ENCODE measurements at regions not wholly inside any gene's neighbourhood (a gene's known extent, or its start where the extent isn't known, plus 50 kb on each side); places are given as distances from the start of the nearest gene placed in this dataset.
A peak's percentile ranks its signal among the peaks of the same experiment; 100 is the strongest.

DNA sequence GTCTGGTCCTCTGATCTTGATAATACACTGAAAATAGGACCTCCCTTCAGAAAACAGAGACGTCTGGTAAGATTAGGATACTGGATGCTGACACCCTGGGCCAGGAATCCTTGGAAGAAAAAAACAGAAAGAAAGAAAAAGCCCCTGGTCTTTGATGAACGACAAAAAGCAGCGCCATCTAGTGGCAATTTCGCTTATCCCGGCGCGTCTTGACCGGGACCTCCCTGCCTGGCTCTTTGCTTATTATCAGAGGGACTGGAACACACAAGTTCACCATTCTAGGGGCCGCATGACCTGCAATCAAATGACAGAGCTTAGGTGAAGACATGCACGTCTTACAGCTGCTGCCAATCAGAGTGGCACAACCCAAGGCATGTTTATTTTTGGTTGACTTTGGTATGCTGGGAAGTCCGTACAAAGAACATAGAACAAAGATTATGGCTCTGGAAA is 114.9 kb upstream of the NFIB start:
- H3K4me3 Mint-ChIP-seq, result no peak overlapping the region
- H3K9me3 Mint-ChIP-seq, result no peaks in the 10 kb centered on the region
- no peaks in the 10 kb centered on the region for H3K36me3 Mint-ChIP-seq (ENCODE audit: low read depth)
- TF ChIP-seq, protein P1, sequence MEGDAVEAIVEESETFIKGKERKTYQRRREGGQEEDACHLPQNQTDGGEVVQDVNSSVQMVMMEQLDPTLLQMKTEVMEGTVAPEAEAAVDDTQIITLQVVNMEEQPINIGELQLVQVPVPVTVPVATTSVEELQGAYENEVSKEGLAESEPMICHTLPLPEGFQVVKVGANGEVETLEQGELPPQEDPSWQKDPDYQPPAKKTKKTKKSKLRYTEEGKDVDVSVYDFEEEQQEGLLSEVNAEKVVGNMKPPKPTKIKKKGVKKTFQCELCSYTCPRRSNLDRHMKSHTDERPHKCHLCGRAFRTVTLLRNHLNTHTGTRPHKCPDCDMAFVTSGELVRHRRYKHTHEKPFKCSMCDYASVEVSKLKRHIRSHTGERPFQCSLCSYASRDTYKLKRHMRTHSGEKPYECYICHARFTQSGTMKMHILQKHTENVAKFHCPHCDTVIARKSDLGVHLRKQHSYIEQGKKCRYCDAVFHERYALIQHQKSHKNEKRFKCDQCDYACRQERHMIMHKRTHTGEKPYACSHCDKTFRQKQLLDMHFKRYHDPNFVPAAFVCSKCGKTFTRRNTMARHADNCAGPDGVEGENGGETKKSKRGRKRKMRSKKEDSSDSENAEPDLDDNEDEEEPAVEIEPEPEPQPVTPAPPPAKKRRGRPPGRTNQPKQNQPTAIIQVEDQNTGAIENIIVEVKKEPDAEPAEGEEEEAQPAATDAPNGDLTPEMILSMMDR (conservative IDR thresholded peaks at IDR 0.05), result peak; percentile 90
- no peak overlapping the region for H3K27ac Mint-ChIP-seq (ENCODE audit: unreplicated experiment)
- H3K4me1 Mint-ChIP-seq, result peaks cover 23% of the 10 kb centered on the region
- H3K27me3 Mint-ChIP-seq (ENCODE audit: low read depth), result no peaks in the 10 kb centered on the region
- peak; percentile 87 for DNase-seq (ENCODE audit: low read depth, low spot score)

DNA sequence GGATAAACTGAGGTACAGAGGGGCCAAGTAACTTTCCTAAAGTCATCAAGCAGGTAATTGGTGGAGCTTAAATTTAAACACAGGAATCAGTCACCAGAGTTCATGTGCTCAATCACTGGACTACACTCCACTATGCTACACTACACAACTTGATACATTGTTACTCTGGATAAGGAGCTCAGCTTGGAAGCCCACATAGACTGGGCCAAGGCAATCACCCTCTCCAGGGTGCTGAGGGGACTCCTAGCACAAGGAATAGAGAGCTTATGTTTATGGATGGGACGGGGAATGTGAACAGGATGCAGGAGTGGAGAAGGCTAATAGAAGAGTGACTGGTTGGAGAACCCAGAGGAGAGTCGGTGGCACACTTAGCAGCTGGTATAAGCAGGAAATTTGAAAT is 113.5 kb upstream of the NFIB start:
- Mint-ChIP-seq H3K36me3 (ENCODE audit: low read depth) (no peaks in the 10 kb centered on the region), H3K9me3 (no peaks in the 10 kb centered on the region), H3K27me3 (ENCODE audit: low read depth) (no peaks in the 10 kb centered on the region), H3K27ac (ENCODE audit: unreplicated experiment) (no peak overlapping the region), H3K4me1 (peaks cover 25% of the 10 kb centered on the region), H3K4me3 (no peak overlapping the region)
- no peak for DNase-seq (ENCODE audit: low read depth, low spot score)
- TF ChIP-seq, protein P1 (conservative IDR thresholded peaks at IDR 0.05), result no peak

DNA sequence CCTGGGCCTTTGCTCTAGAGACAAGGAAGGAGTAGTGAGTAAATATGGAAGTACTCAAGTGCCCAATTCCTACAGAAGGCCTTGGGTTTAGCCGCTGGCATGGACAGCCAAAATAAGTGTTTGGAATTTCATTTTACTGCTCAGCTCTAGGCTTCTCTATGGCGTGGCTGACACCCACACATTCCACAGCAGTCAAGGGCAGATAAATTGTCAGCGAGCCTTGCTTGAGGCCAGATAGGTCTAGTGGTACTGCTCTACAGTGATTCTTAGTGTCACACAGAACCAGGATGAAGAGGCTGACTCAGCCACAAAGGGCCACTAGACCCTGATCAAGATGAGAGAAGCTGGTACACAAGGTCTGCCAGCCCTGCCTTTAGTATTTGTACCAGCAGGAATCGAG is 111.0 kb upstream of the NFIB start:
- H3K4me3 Mint-ChIP-seq, result no peak overlapping the region
- H3K36me3 Mint-ChIP-seq (ENCODE audit: low read depth), result no peaks in the 10 kb centered on the region
- TF ChIP-seq, protein P1 (conservative IDR thresholded peaks at IDR 0.05), result no peak
- no peak overlapping the region for H3K27ac Mint-ChIP-seq (ENCODE audit: unreplicated experiment)
- no peak for DNase-seq (ENCODE audit: low read depth, low spot score)
- no peaks in the 10 kb centered on the region for H3K9me3 Mint-ChIP-seq
- H3K27me3 Mint-ChIP-seq (ENCODE audit: low read depth), result no peaks in the 10 kb centered on the region
- peaks cover 25% of the 10 kb centered on the region for H3K4me1 Mint-ChIP-seq

DNA sequence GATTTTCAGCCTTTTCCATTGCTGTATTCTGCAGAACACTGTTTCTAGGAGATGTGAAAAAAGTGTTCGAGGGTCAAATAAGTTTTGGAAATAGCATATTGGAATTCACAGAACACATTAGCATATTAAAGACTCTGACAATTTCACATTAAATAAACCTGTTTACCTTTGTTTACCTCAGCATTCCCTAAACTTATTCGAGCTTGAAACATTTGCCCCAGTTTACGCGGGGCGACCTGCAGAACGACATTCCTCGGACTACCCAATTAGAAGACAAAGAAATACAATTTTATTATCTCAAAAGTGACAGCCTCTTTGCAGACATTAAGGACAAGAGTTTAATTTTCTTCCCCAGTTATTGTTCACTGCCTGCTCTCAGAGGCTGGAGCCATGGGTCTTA is 110.3 kb upstream of the NFIB start:
- Mint-ChIP-seq H3K27me3 (ENCODE audit: low read depth) (no peaks in the 10 kb centered on the region), H3K4me1 (peaks cover 32% of the 10 kb centered on the region), H3K27ac (ENCODE audit: unreplicated experiment) (peak overlapping the region; percentile 72), H3K4me3 (no peak overlapping the region), H3K9me3 (no peaks in the 10 kb centered on the region), H3K36me3 (ENCODE audit: low read depth) (no peaks in the 10 kb centered on the region)
- DNase-seq (ENCODE audit: low read depth, low spot score), result no peak
- TF ChIP-seq, protein P1 (conservative IDR thresholded peaks at IDR 0.05), result no peak

DNA sequence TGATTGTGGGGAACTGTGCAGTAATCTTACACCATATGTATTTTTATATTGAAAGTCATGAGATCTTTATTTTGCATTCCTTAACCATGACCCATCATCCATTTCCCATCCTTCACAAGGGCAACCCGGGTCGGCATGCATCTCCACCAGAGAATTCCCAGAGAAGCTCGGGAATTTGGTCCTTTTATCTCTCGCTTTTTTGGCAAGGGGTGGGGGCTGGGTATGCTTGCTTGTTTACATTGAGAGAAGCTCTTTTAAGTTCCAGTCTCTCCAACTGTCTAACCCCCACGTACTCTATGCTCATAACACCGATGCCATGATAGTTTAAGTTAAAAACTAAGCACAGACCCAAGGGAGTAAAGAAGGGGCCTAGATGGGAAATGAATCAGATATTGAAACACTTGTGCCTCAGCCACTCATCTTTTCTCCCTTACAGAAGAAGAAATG is 109.9 kb upstream of the NFIB start:
- Mint-ChIP-seq H3K27ac (ENCODE audit: unreplicated experiment) (no peak overlapping the region), H3K4me1 (peaks cover 32% of the 10 kb centered on the region), H3K27me3 (ENCODE audit: low read depth) (no peaks in the 10 kb centered on the region), H3K36me3 (ENCODE audit: low read depth) (no peaks in the 10 kb centered on the region), H3K9me3 (no peaks in the 10 kb centered on the region), H3K4me3 (no peak overlapping the region)
- TF ChIP-seq, protein P1 (conservative IDR thresholded peaks at IDR 0.05), result no peak
- DNase-seq (ENCODE audit: low read depth, low spot score), result no peak

DNA sequence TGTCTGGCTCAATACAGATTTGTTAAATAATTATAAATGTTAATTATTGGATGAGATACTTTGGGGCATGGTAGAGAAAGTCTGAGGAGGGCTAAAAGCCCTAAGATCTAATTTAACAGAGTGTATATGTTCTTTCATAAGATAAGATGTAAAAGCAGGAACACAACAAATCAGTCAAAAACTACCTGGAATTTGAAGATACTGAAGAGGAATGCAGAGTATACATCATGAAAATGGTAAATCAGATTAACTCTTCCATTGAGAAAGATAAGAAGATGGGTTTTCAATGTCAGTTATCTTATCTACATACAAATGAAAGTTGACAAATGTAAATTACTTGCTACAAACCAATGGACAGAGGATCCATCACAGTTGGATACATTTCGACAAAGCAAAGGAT is 107.3 kb upstream of the NFIB start:
- no peak overlapping the region for H3K27ac Mint-ChIP-seq (ENCODE audit: unreplicated experiment)

More for the DNA sequence above, 107.3 kb upstream of the NFIB start:
- H3K36me3 Mint-ChIP-seq (ENCODE audit: low read depth), result no peaks in the 10 kb centered on the region
- H3K27me3 Mint-ChIP-seq (ENCODE audit: low read depth), result no peaks in the 10 kb centered on the region
- H3K9me3 Mint-ChIP-seq, result no peaks in the 10 kb centered on the region
- no peak overlapping the region for H3K4me3 Mint-ChIP-seq
- peaks cover 34% of the 10 kb centered on the region for H3K4me1 Mint-ChIP-seq
- TF ChIP-seq, protein P1 (conservative IDR thresholded peaks at IDR 0.05), result no peak
- no peak for DNase-seq (ENCODE audit: low read depth, low spot score)
